GM04504 (cell line): ENCODE measurements at regions not wholly inside any gene's neighbourhood (a gene's known extent, or its start where the extent isn't known, plus 50 kb on each side); places are given as distances from the start of the nearest gene placed in this dataset.
"Not testable (repeated sequence)": the region's sequence is repeated elsewhere in the genome, so short reads cannot be mapped to it uniquely, and the experiment has no call there.

Source experiments
- DNase-seq: peaks from one replicate; pipeline ENCODE4 v3.0.0-alpha.2; 2012; ENCODE audit warnings: low read depth

DNA sequence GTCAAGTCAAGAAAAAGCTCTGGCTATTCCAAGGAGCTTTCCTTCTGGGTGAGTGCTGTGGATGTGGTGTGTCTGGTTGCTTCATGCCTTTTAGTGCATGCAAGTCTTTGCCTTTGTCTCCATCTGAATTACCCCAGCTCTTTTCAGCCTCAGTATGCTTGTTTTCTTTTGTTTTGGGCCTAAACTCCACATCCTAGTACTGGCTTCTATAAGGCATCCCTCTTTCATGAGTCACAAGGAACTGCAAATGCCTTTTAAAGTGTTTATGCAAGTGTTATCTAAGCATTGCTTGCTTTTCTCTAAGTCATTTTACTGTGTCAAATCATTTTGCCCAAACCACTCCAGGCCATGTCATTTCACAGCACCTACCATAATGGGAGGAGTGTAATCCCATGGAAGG lies 132.1 kb downstream of the PLCE1 start:
- DNase-seq = peak; percentile 40

DNA sequence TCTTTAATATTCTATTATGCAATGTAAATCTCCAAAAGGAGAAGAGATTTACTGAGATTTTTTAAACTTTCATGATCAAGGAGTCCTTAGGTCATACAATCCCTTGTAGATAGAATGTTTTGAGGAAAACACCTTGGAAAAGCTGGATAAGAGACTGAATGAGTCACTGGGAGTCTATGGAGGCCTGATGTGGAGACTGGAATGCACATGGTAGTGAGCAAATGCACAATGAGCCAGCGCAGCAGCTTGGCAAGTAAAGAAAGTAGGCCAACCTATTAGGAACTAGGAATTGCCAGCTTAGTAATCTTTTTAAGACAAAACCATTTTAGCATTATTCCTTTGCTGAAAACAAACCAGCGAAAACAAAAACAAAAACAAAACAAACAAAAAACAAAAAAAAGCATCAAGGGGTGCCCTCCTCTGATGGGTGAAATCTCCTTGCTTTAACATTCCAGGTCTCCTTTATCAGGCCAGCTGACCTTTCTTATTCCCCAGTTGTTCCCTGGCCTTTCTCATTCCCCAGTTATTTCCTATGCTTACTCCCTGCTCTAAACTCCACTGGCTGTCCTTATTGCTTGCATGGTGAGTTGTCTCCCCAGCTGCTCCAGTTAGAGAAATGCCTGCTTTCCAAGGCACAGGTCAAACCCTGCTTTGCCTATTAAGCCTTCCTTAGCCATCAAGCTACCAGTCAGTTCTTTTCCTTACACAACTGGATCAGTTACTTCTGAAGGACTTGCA lies 135.8 kb downstream of the PLCE1 start:
- no peak for DNase-seq

DNA sequence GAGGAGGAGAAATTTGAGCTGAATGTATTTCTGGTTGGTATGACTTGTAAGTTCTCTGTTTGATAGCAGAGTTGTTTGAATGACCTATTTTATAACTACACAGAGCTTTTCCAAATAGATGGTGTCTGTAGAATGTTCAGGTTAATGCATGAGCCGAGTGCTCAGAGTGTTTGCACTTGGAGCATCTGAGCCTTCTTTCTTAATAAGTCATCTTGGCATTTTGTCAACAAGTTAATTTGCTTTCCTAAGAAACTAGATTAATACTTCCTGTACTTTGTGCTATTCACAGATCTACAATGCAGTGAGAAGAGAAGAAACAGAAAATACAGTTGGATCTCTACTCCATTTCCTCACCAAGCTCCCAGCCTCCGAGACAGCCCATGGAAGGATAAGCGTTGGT lies 138.2 kb downstream of the PLCE1 start:
- DNase-seq = no peak

DNA sequence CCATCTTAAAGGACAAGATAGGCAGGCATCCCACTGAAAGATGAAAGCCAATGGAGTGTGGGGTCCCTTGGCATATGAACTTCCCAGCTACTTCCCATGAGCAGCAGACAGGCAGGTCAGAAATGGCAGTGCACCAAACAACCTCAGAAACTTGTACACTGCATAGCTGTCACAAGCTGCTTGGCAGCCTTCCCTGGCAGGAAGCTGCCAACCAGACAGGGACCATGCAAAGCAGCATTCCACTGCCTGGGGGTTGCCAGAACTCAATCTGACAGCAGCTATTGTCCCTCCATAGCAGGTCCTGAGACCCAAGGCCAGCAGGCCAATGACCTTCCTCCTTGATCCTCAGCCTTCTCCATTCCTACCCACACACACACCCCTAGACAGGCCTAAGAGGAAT lies 139.5 kb downstream of the PLCE1 start:
- DNase-seq = no peak

DNA sequence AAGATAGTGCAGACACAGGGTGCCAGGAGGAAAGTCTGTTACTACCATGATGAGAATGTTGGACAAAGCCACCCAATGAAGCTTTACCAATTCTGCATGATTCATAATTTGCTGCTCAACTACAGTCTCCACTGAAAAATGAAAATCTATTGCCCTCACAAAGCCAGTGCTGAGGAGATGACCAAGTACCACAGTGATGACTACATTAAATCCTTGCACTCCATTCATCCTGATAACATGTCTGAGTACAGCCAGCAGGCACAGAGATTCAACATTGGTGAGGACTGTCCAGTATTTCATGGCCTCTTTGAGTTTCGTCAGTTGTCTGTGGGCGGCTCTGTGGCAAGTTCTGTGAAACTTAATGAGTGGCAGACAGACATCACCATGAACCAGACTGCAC lies 144.0 kb downstream of the PLCE1 start:
- DNase-seq = no peak

DNA sequence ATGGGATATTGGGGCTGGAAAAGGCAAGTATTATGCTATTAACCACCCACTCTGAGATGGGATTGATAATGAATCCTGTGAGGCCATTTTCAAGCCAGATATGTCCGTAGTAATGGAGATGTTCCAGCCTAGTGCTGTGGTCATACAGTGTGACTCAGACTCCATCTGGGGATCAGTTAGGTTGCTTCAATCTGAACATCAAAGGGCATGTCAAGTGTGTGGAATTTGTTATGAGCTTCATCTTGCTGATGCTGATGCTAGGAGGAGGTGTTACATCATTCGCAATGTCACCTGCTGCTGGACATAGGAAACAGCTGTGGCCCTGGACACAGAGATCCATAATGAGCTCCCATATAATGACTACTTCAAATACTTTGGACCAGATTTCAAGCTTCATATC lies 144.7 kb downstream of the PLCE1 start:
- DNase-seq = no peak

DNA sequence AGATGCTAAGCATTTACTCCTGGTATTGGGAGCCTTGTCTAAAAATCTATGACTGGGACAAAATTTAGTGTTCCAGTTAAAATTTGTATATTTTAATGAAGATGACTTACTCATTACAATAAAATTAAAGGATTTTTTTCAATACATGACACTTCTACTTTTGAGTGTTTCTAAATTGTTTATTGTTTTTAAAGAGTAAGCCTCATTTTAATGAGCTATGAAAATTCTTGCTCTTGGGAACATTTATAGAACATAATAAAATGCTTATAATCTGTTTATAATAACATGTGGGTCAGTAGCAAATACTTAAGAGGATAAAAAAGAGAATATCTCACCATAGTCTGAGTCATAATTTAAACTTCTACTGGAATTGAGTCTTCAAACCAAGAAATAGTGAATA lies 149.5 kb downstream of the PLCE1 start:
- DNase-seq = no peak

DNA sequence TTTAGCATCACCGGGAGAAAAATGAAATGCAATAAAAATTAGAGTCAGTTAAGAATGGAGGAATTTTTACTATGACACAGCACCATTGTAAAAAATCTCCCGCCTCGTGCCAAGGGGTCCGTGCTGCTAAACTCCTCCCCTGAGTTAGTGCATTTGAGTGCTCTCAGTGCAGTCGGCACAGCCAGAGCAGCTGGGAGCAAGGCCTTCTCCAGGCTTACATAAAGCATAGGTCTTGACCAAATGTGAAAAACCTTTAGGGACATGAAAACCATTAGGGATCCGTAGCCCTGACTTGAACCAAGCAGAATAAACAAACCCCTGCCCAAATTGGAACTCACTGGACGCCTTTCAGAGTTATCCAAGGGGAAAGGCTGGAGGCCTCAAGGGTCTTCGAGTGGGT lies 152.6 kb downstream of the PLCE1 start:
- no peak for DNase-seq

DNA sequence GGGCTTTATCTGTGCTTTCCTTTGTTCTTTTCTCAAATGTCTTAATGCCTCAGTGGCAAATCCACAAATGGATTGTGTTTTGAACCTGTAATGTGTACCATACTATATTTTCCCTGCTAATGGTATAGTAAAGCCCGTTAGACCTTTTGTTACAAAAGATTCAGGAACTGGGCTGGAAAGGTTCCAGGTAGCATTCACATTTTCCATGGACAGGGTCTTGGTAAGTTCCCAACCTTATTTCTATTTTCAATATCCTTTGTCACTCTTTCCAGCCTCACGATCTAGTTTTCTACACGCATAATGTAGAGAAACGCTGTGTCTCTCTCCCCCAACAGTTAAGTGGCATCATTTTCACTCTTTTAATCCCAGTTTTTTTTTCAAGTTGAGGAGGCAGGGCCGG lies 153.0 kb downstream of the PLCE1 start:
- no peak for DNase-seq

DNA sequence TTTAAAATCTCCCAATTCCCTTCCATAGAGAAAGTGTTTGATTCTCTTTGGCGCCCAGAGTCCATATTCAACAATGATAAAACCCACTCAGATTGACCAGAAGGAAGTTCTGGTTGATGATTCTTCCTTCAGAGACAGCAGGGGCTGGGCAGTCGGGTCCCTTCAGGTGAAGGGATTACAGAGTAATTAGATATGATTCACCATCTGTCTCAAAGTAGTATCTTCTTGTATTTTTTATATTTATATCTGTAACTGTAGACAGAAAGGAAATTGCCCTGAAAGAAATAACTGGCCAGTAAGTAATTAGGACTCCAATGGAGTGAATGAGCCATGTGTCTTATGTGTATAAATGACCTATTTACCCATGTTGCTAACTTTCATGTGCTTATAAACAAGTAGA lies 156.0 kb downstream of the PLCE1 start:
- no peak for DNase-seq

DNA sequence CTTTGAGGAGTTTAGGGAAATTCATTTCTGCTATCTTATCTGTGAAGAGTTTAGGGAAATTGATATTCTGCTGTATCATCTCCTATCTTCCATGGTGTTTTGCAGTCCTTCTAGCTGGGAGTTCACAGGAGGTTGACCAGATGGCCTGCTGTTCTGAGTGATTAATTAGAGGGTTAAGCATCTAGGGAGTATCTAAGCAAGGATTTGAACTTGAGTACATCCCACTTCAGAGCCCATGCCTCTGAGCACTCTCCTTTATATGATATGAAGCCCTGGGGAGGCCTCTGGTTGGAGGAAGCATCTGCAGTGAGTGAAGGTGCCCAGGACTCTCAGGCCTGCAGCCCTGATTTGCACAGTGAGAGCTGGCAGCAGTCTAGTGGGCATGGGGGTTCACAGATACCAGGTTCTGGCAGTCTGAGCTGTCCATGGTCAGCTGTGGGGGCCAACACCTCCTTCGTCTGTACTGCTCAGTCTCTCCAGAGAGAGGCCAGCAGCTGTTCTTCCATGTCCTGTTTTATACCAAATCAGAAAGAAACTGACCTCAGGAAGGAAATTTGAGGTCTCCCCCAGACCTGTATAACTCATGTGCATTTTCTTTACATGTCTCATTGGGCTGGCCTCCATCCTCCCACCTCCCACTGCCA lies 156.9 kb downstream of the PLCE1 start:
- no peak for DNase-seq

DNA sequence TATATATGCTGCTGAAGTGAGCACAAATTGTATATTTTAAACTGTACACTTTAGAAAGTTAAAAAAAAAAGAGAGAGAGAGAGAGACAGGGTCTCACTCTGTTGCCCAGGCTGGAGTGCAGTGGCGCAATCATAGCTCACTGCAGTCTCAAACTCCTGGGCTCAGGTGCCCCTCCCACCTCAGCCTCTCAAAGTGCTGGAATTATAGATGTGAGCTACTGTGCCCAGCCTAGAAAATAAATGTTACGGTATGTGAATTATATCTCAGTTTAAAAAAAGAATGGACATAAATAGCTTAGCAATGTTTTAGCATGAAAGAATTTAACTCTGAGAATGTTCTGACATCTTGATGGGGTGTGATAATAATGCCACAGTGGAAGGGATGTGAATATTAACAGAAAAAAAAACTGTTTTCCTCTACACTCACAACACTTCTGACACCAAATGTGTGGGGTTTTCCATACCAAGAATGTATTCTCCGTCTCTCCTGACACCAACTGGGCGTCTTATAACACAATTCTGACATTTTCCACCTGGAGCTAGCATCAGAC lies 162.1 kb downstream of the PLCE1 start:
- DNase-seq = no peak

DNA sequence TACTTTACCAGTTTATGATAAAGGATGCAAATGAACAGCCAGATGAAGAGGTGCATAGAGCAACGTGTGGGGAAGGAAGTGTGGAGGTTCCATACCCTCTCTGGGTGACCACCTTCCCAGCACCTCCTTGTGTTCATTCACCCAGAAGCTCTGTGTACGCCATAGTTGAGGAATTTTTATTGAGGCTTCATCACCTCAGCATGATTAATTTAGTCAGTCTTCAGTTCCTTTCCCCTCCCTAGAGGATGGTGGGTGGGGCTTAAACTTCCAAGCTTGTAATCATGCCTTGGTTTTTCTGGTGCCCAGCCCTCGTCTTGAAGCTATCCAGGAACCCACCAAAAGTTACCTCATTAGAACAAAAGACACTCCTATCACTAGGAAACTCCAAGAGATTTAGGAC lies 162.7 kb downstream of the PLCE1 start:
- DNase-seq = no peak

DNA sequence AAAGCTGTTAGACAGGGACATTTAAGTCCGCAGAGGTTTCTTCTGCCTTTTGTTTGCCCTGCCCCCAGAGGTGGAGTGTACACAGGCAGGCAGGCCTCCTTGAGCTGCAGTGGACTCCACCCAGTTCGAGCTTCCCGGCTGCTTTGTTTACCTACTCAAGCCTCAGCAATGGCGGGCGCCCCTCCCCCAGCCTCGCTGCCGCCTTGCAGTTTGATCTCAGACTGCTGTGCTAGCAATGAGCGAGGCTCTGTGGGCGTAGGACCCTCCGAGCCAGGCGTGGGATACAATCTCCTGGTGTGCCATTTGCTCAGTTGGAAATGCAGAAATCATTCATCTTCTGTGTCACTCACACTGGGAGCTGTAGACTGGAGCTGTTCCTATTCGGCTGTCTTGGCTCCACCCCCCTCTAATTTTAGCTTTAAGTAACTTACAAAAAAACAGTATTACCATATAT lies 171.5 kb downstream of the PLCE1 start:
- DNase-seq = not testable (repeated sequence)

DNA sequence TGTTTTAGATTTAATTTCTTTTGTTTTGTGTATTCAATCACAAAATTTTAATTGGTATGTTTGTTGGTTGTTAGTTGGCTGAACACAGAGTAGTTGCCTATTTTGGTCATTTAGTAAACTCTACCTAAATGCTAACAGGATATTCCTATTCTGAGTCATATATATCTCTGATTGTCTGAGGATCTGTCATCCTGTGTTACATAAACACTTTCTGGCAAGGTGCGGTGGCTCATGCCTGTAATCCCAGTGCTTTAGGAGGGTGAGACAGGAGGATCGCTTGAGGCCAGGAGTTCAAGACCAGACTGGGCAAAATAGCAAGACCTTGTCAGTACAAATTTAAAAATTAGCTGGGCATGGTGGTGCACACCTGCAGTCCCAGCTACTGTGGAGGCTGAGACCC lies 178.6 kb downstream of the PLCE1 start:
- DNase-seq = no peak

DNA sequence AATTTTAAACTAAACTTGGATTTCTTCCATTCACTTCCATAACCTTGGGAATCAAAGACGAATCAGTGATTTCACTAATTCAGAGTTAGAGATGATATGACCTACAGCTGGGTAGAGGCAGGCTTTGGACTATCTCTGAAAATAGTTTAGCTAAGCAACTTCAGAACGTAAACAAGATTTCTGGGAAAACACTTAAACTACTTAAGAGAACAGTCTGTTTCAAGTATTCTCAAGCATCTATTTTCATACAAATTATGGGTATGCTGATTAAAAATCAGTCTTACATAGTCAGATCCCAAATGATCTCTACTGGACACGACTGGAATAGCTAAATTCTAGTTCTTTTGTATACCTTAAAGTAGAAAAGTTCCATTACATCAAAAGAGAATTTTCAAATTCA lies 179.9 kb downstream of the PLCE1 start:
- no peak for DNase-seq

DNA sequence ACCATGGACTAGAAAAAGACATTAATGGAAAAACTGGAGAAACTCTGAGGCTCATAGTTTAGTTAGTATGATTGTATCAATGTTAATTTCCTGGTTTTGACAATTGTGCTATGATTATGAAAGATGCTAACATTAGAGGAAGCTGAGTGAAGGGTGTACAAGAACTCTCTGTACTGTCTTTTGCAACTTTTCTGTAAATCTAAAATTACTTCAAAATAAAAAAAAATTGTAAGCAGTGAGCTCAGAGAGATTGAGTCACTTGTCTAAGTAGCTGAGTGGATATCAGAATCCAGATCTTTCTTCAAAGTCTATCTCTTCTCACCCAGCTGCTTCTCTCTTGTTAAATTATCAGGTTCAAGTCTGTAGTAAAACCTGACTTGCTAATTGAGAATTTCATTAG lies 181.1 kb downstream of the PLCE1 start:
- no peak for DNase-seq

DNA sequence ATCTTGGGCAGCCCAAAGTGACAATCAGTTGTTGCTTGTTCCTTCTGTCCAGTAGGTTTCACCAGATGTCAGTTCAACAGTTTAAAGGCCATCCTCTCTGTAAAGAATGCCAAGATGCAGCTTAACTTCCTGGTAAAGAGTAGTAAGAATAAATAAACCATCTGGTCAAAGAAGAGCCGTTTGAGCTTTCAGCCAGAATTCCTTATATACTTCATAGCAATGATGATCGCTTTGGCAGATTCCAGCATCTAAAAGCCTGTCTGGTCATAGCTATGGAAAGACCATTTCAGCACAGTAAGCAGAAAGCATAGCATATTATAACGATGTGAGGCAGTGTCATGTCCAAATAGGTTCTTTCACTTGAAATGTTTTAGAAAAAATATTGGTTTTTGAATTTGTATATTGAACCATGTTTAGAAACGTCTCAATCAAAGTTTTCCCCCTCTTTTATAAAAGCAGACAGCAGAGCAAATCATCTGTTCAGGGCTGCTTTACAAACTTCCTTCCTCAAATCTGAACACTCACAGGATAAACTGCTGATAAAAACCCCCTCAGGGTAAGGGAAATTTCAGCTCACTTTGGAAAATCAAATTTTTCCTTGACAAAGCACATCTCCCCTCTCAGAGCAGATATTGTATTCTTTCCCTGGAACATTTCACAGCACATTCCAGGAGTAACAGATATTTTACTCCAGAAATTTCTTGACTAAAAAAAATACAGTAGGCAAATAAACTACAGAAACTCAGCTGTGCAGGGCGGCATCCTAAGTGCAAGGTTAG lies 184.1 kb downstream of the NOC3L start:
- DNase-seq = no peak

DNA sequence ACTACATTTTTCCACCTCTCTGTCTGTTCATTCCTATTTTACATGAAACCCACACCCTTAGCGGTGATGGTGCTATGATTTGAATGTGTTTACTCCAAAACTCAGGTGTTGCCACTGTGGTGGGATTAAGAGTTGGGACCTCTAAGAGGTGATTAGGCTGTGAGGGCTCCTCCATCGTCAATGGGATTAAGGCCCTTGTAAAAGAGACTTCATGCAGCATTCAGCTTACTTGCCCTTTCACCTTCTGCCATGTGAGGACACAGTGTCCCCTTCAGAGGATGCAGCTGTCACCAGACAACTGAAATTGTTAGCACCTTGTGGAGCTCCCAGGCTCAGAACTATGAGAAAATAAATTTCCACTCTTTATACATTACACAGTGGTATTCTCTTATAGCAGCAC lies 182.2 kb downstream of the NOC3L start:
- DNase-seq = no peak

DNA sequence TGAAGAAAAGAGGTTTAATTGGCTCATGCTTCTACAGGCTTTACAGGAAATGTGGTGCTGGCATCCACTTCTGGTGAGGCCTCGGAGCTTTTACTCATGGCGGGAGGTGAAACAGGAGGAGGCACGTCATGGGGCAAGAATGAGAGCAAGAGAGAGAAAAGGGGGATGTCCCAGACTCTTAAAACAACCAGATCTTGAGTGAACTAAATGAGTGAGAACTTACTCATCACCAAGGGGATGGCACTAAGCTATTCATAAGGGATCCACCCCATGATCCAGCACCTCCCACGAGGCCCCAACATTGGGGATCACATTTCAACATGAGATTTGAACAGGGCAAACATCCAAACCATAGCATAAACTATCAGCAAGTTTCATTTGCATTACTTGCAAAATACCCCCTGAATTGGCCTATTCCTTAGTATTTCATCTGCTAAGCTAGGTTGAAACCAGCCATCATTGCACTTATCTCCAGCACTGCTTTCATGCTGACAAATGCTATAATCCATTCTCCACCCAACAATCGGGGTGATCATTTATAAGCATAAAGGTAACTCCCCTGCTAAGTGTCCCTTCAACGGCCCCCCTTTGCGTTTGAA lies 179.0 kb downstream of the NOC3L start:
- peak; percentile 61 for DNase-seq

DNA sequence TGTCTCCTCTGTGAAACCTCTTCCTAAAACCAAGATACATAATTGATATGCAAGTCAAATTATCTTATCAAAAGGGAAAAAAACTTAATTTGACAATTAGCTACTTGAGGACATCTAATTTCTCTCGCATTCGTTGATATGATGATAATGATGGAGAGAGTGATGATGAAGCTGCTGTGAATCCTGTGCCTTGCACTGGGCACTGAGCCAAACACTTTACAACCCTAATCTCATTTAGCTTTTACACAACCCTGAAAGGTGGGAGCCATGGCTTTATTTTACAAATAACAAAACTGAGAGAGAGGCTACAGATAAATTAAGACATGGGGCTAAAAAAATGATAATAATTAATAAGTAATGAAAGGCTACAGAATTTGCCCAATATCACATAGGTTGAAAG lies 176.0 kb downstream of the NOC3L start:
- no peak for DNase-seq

DNA sequence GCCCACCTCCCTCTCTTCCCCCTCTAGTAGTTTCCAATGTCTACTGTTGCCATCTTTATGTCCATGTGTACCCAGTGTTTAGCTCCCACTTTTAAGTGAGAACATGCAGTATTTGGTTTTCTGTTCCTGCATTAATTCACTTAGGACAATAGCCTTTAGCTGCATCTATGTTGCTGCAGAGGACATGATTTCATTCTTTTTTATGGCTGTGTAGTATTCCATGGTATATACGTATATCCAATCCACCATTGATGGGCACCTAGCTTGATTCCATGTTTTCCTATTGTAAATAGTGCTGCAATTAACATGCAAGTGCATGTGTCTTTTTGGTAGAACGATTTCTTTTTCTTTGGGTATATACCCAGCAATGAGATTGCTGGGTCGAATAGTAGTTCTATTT lies 170.4 kb downstream of the NOC3L start:
- no peak for DNase-seq

DNA sequence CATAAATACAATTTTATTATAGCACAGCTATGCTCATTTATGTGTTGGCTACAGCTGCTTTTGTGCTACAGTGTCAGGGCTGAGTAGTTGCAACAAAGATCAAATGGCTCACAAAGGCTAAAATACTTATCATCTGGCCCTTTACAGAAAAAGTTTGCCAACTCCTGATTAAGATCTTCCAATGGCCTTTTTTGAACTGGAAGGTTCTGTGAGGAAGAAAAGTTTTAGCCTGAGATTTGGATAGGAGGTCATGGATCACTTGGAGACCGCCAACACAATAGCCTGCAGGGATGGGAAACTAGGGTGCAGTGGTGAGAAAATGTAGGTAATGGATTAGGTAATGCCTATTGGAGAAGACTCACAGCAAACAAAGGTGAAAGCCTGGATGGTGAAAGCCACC lies 169.8 kb downstream of the NOC3L start:
- DNase-seq = no peak
